CD4-positive, alpha-beta T cell treated with Interferon alpha-2 for 1 hour (primary cell): ENCODE measurements at regions not wholly inside any gene's neighbourhood (a gene's known extent, or its start where the extent isn't known, plus 50 kb on each side); places are given as distances from the start of the nearest gene placed in this dataset.
"Not testable (repeated sequence)": the region's sequence is repeated elsewhere in the genome, so short reads cannot be mapped to it uniquely, and the experiment has no call there.

Experiments
- DNase-seq, 2 donors: peaks; one replicate each; pipeline ENCODE4 v3.0.0-alpha.2; 2020 to 2022

- no peak for DNase-seq
These were observed 178.3 kb downstream of the CYB561 start for GRCh38 chr17:63267846-63268245.

- DNase-seq = no peak
These were observed 177.3 kb downstream of the CYB561 start for GRCh38 chr17:63268827-63269226.

GRCh38 chr17:63270610-63271009 lies 175.5 kb downstream of the CYB561 start:
- DNase-seq = no peak

- DNase-seq = no peak
These were observed 172.0 kb downstream of the CYB561 start for GRCh38 chr17:63274146-63274545.

GRCh38 chr17:63275318-63275970 lies 170.7 kb downstream of the CYB561 start:
- DNase-seq = peak in 1 of 2 donors; percentile 9

- DNase-seq = no peak
These were observed 169.9 kb downstream of the CYB561 start for GRCh38 chr17:63275971-63276745.

GRCh38 chr17:63276821-63277220 lies 169.3 kb downstream of the CYB561 start:
- DNase-seq = no peak

- DNase-seq = no peak
These were observed 168.5 kb downstream of the CYB561 start for GRCh38 chr17:63277629-63278028.

GRCh38 chr17:63278728-63279442 lies 167.2 kb downstream of the CYB561 start:
- no peak for DNase-seq

- no peak for DNase-seq
These were observed 166.4 kb downstream of the CYB561 start for GRCh38 chr17:63279498-63280230.

- no peak for DNase-seq
These were observed 163.7 kb downstream of the CYB561 start for GRCh38 chr17:63282455-63282854.

- DNase-seq = no peak
These were observed 160.6 kb downstream of the CYB561 start for GRCh38 chr17:63285551-63285950.

- no peak for DNase-seq
These were observed 159.9 kb downstream of the CYB561 start for GRCh38 chr17:63286254-63286653.

- DNase-seq = not testable (repeated sequence)
These were observed 159.1 kb downstream of the CYB561 start for GRCh38 chr17:63287006-63287405.

GRCh38 chr17:63289931-63290330 lies 156.2 kb downstream of the CYB561 start:
- DNase-seq = no peak

GRCh38 chr17:63290351-63290750 lies 155.8 kb downstream of the CYB561 start:
- no peak for DNase-seq

GRCh38 chr17:63290784-63291183 lies 155.3 kb downstream of the CYB561 start:
- DNase-seq = no peak

GRCh38 chr17:63291258-63291657 lies 154.8 kb downstream of the CYB561 start:
- DNase-seq = no peak

GRCh38 chr17:63292421-63292820 lies 153.7 kb downstream of the CYB561 start:
- no peak for DNase-seq

GRCh38 chr17:63293323-63294075 lies 152.6 kb downstream of the CYB561 start:
- no peak for DNase-seq

- DNase-seq = no peak
These were observed 151.3 kb downstream of the CYB561 start for GRCh38 chr17:63294776-63295175.

GRCh38 chr17:63295288-63295687 lies 150.8 kb downstream of the CYB561 start:
- no peak for DNase-seq
